GM19328 (cell line): ENCODE measurements at regions not wholly inside any gene's neighbourhood (a gene's known extent, or its start where the extent isn't known, plus 50 kb on each side); places are given as distances from the start of the nearest gene placed in this dataset.
"Not testable (repeated sequence)": the region's sequence is repeated elsewhere in the genome, so short reads cannot be mapped to it uniquely, and the experiment has no call there.

Experiments
- ATAC-seq: cut with Tn5 transposase; IDR thresholded peaks from one replicate; pipeline ENCODE4 v1.9.1; 2021; ENCODE audit warnings: mild to moderate bottlenecking, moderate library complexity; ENCODE audit not compliant: unreplicated experiment

DNA sequence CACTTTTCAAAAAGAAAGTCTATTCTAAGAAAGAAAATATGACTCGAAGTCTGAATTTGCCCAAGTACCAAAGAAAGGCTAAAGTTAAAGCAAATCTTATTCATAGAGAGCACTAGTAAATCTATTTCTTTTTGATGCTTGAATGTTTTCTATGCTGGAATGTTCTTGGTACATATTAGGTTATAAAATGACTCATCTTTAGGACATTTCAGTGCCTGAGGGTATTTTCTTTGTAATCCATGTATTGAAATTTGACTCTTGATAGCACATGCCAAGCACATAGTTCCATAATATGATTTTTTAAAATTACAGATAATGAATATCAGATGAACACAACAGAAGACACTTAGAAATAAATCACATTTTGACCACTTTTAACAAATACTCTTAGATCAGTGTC, 232.8 kb downstream of the TRIML1 start:
- ATAC-seq = no peak

DNA sequence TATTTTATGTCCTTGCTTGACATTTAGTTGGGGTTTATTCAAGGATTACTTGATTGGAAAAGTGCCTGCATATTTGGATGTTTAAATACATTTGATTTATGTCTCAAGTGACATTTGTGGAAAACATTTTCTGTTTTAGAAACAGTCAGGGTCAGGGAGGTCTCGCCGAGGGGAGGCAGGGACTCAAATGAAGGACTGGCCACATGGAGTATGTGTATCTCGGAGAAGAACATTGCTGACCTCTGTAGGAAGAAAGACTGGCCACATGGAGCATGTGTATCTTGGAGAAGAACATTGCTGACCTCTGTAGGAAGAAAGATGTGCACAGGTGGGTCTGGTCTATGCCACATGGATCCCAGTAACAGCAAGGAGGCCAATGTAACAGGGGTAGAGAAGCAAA, 233.6 kb downstream of the TRIML1 start:
- ATAC-seq = no peak

DNA sequence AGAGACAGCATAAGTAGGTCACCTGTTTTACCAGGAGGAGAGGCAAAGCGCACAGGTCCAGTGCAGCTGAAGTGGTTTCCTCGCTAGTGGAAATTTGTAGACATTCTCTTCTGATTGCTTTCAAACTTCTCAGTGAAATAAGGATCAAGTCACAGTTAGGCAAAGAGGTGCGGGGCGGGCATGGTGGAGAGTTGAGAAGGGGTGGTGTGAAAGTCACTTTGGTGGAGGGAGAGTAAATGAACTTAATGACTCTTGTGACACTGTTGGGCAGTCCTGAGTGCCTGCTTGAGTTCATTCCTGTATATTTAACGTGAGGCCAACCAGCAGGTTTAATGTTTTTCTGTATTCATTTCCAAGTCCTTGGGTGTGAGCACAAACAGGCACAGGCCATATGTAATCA, 235.6 kb downstream of the TRIML1 start:
- no peak for ATAC-seq

DNA sequence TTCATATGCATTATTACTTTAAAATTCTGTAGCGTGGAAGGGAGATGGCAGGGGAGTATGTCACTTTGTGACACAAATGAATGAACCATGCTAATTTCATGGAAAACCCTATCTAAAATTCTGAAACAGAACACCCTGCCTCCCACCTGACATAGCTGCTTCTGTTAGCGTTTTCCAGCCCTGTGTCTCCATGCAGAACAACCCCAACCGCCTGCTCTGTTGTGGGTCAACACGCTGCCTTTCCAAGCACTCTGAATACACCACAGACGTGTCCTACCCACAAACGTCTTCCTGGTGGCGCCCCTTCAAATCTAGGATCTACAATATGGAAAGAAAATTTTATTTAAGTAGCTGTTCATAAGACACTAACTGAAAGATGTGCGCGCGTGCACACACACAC, 238.6 kb downstream of the TRIML1 start:
- no peak for ATAC-seq

DNA sequence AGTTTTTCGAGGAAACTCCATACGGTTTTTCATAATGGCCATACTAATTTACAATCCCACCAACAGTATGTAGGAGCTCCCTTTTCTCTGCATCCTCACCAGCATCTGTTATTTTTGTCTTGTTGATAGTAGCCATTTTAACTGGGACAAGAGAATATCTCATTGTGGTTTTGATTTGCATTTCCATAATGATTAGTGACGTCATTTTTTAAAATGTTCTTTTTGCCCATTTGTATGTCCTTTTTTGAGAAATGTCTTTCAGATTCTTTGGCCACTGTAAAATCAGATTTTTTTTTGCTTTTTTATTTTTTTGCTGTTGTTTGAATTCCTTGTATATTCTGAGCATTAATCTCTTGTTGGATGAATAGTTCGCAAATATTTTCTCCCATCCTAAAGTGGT, 243.9 kb downstream of the TRIML1 start:
- no peak for ATAC-seq

DNA sequence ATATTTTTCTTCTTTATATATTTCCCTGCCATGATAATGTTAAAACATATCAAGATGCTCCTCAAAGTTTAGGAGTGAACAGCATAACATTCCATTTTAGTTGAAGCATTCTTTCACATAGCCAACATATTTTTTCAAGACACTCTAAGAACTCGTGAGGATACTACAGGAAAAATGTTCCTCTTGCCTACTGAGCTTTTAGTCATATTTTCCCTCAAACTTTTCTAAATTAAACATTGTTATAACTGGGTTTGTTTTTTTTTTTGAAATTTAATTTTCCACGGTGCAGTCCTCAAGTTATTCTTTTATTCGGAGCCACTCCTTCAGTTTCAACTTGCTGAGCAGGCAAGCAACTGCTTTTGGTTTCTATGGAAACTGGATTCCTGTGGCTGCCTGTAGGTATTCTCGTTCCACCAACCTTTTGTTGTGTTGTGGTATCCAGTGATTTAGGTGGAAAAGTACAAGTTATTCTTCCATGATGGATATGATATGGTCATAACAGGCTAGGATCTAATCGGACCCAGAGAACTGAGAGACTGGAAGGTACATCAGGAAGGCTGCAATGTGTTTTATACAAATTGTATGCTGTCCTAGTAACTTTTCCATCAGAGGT, 248.0 kb downstream of the TRIML1 start:
- ATAC-seq = no peak

DNA sequence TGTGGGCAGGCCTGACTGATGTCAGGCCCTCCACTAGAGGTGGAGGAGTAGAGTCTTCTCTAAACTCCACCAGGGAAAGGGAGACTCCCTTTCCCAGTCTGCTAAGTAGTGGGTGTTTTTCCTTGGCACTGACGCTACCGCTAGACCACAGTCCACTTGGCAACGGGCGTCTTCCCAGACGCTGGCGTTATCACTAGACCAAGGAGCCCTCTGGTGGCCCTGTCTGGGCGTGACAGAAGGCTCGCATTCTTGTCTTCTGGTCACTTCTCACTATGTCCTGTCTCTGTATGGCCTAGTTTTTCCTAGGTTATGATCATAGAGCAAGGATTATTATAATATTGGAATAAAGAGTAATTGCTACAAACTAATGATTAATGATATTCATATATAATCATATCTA, 252.1 kb downstream of the TRIML1 start:
- not testable (repeated sequence) for ATAC-seq

DNA sequence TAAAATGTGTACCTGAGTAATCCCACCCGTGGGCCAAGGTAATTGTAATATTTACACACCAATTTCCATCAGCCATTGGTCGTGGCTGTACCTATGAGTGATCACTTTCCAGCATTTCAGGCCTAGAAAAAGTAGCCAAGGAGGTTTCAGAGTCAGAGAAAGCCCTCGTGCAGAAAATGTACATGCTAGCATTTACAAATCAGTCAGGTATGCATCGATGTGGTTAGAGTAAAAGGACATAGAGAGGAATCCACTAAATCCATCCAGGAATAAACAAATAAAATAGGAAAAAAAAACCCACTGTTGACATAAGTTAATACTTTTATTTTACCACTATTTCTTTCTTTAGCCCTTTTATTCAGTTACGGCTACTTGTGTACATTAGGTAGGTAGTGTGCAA, 256.8 kb downstream of the TRIML1 start:
- ATAC-seq = no peak

DNA sequence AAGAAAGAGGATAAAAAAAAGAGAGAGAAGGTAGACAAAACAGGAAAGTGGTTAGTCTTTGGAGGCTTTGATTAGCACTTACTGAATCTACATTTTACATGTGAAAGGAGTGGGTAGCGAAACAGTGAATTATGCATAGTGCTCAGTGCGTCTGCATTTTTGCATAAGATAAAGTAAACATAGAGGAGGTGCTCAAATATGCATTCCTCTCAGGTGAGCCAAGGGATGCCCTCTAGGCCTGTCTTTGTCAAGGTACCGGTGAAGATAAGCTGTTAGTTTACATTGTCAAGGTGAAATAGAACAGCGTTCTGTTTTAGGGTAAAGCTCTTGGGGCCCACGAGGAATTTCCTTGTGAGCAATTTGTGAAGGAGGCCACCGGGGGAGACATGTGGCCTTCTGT, 260.6 kb downstream of the TRIML1 start:
- ATAC-seq = no peak

DNA sequence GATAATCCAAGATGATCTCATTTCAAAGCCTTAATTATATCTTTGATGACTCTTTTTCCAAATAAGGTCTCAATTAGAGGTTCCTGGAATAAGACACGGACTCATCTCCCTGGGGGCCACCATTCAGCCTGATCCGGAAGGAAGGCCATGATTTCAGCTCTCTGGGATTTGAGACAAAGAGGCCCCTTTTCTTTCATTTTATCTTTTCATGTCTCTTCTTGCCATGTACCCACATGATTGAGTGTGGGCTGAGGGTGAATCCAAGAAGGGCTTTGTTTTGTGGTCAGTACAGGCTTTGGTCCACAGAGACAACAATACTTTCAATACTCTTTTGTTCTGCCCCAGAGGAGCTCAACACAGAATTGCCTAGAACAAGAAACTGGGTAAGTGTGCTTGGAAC, 261.2 kb downstream of the TRIML1 start:
- ATAC-seq = no peak

DNA sequence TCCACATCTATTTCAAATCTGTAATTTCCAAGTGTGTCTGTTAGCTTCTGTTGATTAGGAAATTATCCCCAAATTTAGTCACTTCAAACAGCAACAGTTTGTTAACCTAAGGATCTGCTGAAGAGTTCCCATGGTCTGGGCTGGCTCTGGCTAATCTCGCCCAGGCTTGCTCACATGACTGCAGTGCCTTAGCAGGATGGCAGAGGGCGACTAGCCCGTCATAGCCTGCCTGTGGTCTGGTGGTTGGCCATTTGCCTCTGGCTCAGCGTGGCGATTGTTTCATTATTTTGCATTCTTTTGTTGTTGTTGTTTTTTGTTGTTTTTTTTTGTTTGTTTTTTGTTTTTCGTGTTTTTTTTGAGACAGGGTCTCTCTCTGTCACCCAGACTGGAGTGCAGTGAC, 264.0 kb downstream of the TRIML1 start:
- no peak for ATAC-seq

DNA sequence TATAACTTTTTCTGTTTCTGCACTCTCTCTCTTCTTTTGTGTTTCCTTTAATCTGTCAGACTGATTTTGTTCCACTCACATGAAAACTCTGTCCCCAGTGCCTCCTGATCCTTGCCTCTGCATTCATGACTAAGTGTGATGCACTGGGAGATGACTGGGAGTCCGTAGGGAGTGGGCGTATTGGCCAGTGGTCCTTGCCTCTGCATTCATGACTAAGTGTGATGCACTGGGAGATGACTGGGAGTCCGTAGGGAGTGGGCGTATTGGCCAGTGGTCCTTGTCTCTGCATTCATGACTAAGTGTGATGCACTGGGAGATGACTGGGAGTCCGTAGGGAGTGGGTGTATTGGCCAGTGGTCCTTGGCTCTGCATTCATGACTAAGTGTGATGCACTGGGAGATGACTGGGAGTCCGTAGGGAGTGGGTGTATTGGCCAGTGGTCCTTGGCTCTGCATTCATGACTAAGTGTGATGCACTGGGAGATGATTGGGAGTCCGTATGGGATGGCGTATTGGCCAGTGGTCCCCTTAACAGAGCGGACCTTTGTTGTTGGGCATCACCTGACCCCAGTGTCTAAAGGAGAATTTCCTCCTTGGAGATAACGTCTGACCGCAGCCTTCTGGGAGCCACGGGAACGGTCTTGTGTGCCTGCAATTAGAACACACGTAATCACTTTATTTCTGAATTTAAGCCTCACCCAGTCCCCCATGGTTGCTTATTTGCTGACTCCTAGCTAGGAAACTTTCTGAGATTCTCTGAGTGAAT, 266.0 kb downstream of the TRIML1 start:
- not testable (repeated sequence) for ATAC-seq

DNA sequence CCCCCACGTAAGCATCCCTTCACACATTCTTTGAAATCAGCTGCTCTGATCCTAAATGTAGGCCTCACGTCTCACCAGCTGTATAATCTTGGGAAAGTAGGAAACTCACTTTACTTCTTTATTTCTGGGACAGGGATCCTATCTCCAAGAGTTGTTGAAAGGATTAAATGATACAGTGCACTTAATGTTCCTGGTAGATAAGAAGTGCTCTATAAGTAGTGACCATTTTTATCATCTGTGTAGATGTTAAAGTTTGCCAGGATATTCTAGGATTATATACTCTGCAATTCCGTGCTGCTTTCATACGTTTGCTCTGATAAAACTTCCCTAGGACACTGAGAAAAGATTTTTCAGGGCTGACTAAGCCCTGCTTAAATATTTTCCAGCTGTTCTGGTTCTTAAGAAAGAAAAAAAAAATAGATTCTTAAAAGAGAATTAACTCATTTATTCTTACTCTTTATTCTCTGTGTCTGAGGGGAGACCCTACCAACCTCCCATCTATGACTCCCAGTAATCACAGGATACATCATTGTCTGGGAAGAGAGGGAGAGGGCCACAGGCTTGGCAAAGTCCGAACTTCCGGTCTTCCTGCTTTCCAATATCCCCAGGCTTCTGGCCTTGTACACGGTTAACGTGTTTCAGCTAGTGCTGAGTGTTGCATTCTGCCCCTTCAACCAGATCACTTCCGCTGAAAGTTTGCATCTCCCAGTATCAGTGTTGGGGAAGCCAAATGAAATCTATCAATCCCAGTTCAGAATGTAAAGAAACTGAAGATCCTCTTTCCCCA, 269.2 kb downstream of the TRIML1 start:
- no peak for ATAC-seq

DNA sequence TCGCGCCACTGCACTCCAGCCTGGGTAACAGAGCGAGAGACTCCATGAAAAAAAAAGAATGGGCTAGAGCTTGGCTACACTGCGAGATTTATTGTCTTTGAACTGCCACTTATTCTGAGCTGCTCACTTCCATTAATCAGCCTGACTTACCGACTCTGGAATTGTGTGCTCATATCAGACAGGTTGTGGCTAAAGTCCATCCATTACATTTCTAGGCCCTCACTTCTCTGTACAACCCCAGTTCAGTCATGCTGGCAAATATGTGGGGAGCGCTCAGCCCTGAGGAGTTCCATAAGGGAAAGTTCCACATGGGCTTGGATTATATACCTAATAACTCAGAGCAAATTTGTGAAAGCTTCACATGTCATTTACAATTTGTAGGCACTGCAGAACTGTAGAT, 270.6 kb downstream of the TRIML1 start:
- no peak for ATAC-seq

DNA sequence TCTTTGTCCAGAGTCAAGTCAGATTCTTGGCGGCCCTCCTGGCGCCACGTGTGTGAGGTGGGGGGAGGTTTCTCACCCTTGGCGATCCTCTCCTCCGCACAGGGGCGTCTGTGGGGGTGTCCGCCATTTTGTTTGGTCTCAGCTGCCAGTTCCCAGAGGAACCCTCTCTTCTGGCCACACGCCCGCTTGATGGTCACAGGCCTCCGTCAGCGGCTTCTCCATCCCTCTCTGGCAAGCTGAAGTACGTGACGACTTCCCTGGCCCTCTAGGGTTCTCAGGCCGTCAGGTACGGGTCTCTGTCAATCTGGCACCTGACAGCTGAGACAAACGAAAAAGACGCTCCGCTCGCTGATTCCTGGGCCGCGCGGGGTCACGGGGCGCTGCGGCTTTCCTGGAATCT, 272.6 kb downstream of the TRIML1 start:
- ATAC-seq = no peak

DNA sequence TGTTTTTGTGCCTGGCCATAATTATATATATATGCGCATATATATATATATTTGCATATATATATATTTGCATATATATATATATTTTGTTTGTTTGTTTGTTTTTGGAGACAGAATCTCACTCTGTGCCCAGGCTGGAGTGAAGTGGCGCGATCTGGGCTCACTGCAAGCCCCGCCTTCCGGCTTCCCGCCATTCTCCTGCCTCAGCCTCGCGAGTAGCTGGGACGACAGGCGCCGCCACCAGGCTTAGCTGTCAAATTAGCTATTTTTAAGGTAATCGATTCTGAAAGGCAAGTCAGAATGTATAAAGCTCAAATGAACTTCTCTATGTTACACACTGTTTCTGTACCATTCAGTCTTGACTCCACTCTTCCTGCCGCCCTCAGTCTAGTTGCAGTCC, 273.3 kb downstream of the TRIML1 start:
- no peak for ATAC-seq

DNA sequence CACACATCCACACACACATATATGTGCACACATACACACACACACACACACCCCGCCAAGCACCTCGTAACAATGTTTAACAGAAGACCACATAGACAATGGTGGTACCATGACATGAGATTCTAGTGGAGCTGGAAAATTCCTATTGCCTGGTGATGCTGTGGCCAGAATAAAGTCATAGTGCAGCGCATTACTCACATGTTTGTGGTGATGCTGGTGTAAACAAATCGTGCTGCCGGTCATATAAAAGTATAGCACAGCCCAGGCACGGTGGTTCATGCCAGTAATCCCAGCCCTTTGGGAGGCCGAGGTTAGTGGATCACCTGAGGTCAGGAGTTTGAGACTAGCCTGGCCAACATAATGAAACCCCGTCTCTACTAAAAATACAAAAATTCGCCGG, 275.2 kb downstream of the TRIML1 start:
- ATAC-seq = no peak

DNA sequence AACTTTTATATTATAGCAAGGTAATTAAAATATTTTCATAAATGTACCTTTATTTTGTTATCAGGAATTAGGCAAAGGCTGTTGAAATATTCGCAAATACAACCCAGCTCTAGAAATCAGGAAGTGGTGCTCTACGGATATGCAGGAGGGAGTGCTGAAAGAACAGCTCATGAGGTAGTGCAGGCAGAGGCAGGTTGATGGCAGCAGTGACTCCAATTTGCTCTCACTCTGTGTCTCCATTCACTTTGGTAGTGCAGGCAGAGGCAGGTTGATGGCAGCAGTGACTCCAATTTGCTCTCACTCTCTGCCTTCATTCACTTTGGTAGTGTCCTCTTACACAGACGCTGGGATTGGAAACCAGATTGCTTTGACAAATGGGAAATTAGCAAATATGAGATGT, 277.9 kb downstream of the TRIML1 start:
- ATAC-seq = no peak

DNA sequence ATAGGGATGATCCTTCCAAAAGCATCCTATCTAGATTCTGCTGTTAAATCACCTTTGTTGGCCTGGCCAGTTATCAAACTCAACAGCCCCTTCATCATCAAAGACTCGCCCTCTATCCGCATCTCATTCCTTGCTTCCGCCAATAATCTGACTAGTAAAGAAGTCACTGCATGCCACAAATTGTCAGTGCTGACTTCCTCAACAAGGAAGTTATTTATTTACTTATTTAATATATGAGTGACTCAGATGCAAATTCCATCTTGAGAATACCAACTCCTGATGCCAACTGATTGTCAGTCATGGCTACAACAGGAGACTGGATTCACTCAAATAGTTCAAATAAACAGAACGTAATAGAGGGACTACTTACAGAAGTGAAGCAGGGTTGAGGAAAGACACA, 283.8 kb downstream of the TRIML1 start:
- no peak for ATAC-seq

DNA sequence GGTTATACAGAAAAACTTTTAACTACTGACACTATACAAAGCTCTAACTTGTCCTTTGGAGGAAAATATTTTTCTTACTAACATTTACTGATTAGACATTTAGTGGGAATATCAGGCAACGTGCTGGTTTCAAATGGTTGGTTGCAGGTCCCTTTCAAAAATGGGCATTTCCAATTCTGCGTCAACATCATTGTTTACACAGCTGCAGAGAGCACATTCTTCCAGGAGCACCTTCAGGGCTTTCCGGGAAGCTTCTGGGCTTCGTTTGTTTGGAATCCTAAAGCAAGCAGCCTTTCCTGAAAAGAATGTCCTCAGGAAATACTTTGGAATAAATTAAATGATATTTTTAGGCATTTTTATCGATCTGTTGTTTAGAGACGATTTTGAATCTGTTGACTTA, 289.7 kb downstream of the TRIML1 start:
- no peak for ATAC-seq

DNA sequence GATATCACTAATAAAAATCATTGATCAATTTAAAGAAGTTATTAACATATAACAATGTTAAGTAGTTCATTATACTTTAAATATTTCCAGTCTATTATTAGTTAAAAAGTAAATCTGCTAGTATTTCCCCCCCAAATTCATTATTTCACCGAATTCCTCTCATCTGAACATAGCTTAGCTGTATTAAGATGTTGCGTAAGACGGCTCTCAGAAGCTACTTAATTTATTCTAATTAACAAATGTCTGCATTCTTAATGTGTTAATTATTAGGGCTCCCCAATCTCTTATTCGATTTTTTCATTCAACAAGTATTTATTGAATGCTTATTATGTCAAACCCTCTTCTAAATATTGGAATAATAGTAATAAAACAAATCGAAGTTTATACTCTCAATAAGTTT, 290.7 kb downstream of the TRIML1 start:
- no peak for ATAC-seq

DNA sequence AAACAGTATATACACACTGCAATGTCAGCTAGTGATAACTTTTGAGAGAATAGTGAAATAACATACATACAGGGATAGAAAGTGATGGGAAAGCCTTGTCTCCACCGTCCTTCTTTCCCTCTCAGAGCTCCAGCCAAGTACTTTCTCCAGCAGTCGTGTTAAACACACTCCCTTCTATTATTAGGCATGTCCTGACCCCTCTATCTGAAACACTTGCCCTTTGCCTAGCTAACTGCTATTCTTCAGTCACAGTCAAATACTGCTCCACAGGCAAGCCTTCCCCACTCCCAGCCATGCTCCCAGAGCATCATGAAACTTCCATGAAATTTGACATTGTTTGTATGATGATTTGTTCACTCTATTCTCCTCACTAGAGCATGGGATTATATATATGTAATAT, 291.1 kb downstream of the TRIML1 start:
- ATAC-seq = no peak
